Brain microvascular endothelial cell (primary cell): ENCODE measurements at regions not wholly inside any gene's neighbourhood (a gene's known extent, or its start where the extent isn't known, plus 50 kb on each side); places are given as distances from the start of the nearest gene placed in this dataset.

Experiments
- DNase-seq: peaks from one replicate; pipeline ENCODE4 v3.0.0-alpha.2; 2020
- H3K27ac ChIP-seq: fragments of 250-450 bp; sonication (Bioruptor Pico); 2 replicates; pipeline ENCODE4 v1.5.1; 2020; ENCODE audit warnings: mild to moderate bottlenecking, moderate library complexity
- H3K27me3 ChIP-seq: fragments of 250-450 bp; sonication (Bioruptor Pico); replicated peaks from 2 replicates; pipeline ENCODE4 v1.5.1; 2020; ENCODE audit warnings: mild to moderate bottlenecking
- H3K36me3 ChIP-seq: fragments of 250-450 bp; sonication (Bioruptor Pico); replicated peaks from 2 replicates; pipeline ENCODE4 v1.5.1; 2020; ENCODE audit warnings: mild to moderate bottlenecking
- H3K4me3 ChIP-seq: 2 replicates; pipeline ENCODE4 v1.5.1; 2011; ENCODE audit warnings: low read depth, mild to moderate bottlenecking, control low read depth, low read length, moderate library complexity
- CTCF ChIP-seq: IDR thresholded peaks from 2 replicates; pipeline ENCODE4 v1.5.1; 2011; ENCODE audit warnings: low read depth, mild to moderate bottlenecking, moderate library complexity, low read length, control low read depth, inconsistent platforms; ENCODE audit errors: missing control alignments
- in situ Hi-C: cut with HindIII; loops from 2 replicates; pipeline ENCODE4 v1.10.0; 2017; ENCODE audit warnings: low sequenced_read_pairs, low pct_ligation_motif_present

GRCh38 chr13:76552041-76552772 lies 334.0 kb downstream of the KCTD12 start:
- no peak for DNase-seq
- Histone ChIP-seq H3K27me3 (no peaks in the 10 kb centered on the region), H3K36me3 (no peaks in the 10 kb centered on the region), H3K4me3 (no peak overlapping the region), H3K27ac (no peak overlapping the region)
- in situ Hi-C loops = no loop called here
- TF ChIP-seq CTCF = no peak

- no peaks in the 10 kb centered on the region for H3K36me3 ChIP-seq
- in situ Hi-C loops = no loop called here
- H3K4me3 ChIP-seq = no peak overlapping the region
- no peak for TF ChIP-seq CTCF
- DNase-seq = no peak
- no peak overlapping the region for H3K27ac ChIP-seq
- H3K27me3 ChIP-seq = no peaks in the 10 kb centered on the region
Observed at GRCh38 chr13:76542176-76542575, 344.0 kb downstream of the KCTD12 start.

- no peak for TF ChIP-seq CTCF
- no peak for DNase-seq
- Histone ChIP-seq H3K4me3 (no peak overlapping the region), H3K27me3 (no peaks in the 10 kb centered on the region), H3K36me3 (no peaks in the 10 kb centered on the region), H3K27ac (no peak overlapping the region)
- in situ Hi-C loops = no loop called here
Observed at GRCh38 chr13:76538004-76538403, 348.2 kb downstream of the KCTD12 start.

GRCh38 chr13:76533251-76533650 lies 353.0 kb downstream of the KCTD12 start:
- Histone ChIP-seq H3K4me3 (no peak overlapping the region), H3K36me3 (no peaks in the 10 kb centered on the region), H3K27ac (no peak overlapping the region), H3K27me3 (no peaks in the 10 kb centered on the region)
- in situ Hi-C loops = no loop called here
- no peak for DNase-seq
- no peak for TF ChIP-seq CTCF

- no peak overlapping the region for H3K4me3 ChIP-seq
- H3K27me3 ChIP-seq = no peaks in the 10 kb centered on the region
- H3K27ac ChIP-seq = no peak overlapping the region
- TF ChIP-seq CTCF = no peak
- H3K36me3 ChIP-seq = no peaks in the 10 kb centered on the region
- no peak for DNase-seq
- in situ Hi-C loops = no loop called here
Observed at GRCh38 chr13:76527041-76527440, 359.2 kb downstream of the KCTD12 start.
